ENCODE measurements at regions not wholly inside any gene's neighbourhood (a gene's known extent, or its start where the extent isn't known, plus 50 kb on each side); places are given as distances from the start of the nearest gene placed in this dataset.

DNA sequence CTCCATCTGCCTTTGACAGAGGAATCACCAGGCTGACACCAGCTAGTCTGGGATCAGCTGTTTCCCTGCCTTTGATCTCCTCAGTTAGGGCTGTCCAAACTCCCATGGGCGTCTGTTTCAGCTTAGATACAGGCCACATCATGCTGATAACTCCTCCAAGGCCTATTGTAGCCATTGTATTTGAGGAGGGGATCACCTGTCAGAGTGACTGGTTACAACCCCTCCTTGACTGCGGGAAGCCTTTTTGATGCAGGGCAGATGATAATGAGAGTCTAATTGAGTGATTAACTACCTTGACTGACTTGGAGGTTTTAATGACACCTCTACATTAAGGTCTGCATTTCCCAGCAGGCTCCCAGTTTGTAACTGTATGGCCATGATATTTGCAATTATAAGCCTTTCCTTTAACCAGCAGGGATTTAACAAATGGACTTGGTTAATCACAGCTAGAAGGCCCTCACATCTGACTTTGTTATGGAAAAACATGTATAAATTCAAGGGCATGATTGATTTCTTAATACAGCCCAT, 863.5 kb downstream of the KCNJ2 start:
- DNase-seq: no peak
- intact Hi-C loops (cut with DNase I): no loop called here

DNA sequence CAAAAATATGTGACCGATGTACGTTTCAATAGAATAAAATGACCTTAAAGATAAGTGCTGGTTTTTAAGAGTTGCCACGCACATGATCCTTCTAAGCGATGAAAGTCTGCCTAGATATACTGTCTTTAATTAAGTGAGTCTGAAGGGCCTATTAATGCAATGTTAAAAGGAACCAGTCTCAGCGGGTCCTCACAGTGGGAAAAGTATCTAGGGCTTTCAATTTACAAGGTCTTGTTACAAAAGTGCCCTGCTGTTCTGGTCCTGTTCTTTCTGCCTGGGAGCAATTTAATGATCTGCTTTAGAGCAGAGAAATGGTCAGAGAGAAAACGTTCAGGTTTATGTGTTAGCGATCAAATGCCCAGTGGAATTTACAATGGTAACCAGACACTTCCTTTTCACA, 864.0 kb downstream of the KCNJ2 start:
- no peak for DNase-seq
- intact Hi-C loops (cut with DNase I): no loop called here

- intact Hi-C loops (cut with DNase I): no loop called here
- no peak for DNase-seq
Measured at GRCh38 chr17:71035226-71035625, 865.9 kb downstream of the KCNJ2 start.

DNA sequence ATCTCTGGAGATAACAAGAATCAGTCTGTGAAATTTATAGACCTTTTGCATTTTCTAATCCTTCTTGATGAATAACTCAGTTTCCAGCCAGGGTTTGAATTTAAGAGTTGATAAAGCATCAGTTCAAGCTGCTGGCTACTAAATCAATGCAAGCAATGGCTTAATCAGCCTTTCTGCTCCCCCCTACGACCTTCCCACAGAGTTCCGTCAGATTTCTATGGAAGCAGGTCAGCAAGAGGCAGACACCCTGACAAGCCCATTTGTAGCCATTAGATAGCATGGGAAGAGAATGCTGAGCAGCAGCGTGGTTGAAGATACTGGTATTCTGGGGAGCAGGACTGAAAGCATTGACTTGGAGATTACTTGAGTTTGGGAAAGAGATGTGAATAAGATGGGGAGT, 868.1 kb downstream of the KCNJ2 start:
- intact Hi-C loops (cut with DNase I): no loop called here
- no peak for DNase-seq

DNA sequence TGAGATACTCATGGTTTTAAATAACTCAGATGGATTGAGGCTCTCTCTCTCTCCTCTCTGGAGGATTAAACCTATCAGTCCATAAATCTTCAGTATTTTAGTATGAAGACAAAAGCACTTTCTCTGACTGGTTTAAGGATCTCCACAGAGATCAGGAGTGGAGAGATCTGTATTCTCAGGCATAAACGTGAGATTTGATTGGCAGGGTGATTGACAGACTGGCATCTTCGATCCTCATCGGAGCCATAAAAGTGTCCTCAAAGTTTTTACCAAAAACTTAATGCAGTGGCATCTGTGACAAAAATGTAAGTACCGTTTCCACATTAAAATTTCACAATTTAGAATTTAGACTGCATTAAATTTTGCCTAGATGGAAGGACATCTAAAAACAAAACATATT, 870.1 kb downstream of the KCNJ2 start:
- DNase-seq: no peak
- intact Hi-C loops (cut with DNase I): no loop called here

GRCh38 chr17:71052971-71053370, 883.6 kb downstream of the KCNJ2 start:
- peak in 9 of 42 donors; percentile 2 to 38 (median 14) for DNase-seq
- intact Hi-C loops (cut with DNase I): no loop called here

DNA sequence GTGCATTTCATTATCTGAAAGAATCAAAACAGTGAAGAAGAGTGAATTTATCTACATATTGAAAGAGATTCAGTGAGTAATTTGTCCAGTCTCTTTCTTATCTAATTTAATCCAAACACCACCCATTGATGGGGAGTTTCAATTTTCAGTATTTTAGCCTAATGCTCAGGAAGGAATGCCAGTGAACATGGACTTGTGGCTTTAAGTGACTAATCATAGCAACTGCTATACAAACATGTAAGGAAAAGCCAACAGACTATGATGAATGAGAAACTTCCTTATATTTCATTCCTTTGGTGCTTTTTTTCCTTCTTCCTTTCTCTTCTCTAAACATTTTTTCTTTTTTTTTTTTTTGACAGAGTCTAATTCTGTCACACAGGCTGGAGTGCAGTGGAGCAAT, 885.8 kb downstream of the KCNJ2 start:
- intact Hi-C loops (cut with DNase I): no loop called here
- no peak for DNase-seq

DNA sequence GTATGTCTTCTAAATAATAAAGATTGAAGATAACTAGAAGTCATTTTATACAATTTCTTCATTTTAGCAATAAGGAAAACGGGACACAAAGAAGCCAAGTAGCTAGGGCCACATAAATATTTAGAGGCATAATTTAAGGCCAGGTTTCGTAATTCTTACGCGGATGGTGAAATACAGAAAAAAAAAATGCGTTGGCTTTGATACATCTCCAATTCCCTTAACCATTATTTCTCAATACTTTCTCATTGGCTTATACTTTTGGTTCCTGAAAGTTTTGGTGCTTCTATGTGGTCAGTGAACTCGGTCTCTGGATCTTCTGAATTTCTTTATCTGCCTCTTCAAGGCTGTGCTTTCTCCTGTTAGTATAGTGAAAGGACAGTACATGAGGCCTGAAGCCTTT, 888.1 kb downstream of the KCNJ2 start:
- intact Hi-C loops (cut with DNase I): no loop called here
- no peak for DNase-seq

GRCh38 chr17:71057938-71058337, 888.6 kb downstream of the KCNJ2 start:
- DNase-seq: no peak
- intact Hi-C loops (cut with DNase I): no loop called here

DNA sequence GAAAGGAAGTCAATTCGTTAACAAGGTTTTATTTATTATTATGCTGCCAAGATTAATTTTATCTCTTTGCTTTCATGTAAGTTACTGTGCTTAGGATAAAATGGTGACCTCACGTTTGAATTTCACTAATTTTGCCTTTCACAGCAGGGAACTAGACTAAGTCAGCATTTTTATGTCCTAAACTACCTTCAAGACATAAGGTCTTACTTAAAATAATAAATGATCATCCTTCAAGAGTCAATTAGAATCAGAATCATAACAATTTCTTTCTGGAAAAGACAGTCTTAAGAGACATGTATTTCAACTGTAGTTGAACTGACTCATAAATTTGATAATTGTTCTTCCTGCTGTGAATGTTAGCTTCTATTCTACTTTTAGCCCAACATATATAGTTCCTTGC, 893.8 kb downstream of the KCNJ2 start:
- intact Hi-C loops (cut with DNase I): no loop called here
- DNase-seq: no peak

GRCh38 chr17:71063559-71063958, 894.2 kb downstream of the KCNJ2 start:
- intact Hi-C loops (cut with DNase I): no loop called here
- no peak for DNase-seq

DNA sequence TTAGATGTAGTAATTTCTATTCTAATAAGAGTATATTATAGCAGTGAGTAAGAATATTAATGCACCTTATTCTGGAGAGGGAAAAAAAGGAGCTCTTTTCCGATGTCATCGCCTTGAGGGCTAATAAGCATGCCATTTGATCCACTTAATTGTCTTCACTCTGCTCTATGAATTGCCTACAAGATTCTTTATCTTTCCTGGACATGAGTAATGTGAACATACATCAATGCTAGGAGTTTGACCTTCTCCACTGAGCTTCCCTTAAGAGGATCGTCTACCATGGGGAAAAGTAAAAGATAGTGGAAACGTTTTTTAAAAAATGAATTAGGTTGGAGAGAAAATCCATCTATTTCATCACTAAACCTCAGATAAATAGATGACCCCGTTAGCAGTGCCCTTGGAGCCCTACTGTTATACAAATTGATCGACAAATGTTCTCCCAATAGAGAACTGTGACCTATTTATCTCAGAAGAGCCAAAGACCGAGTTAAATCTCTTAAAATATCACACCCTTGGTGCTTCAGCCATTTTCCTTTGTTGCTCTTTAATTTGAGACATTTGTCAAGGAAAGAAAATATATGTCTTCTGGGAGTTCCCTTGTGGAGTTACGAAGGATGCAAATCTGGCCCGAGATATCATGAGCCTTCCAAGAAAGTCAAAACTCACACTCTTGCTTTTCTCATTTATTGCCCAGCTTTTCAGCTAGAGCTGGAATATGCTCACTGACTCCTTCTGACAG, 898.5 kb downstream of the KCNJ2 start:
- DNase-seq: no peak
- intact Hi-C loops (cut with DNase I): no loop called here

GRCh38 chr17:71068408-71068750, 899.0 kb downstream of the KCNJ2 start:
- DNase-seq: no peak
- intact Hi-C loops (cut with DNase I): no loop called here

- intact Hi-C loops (cut with DNase I): no loop called here
- DNase-seq: no peak
Measured at GRCh38 chr17:71071041-71071440, 901.7 kb downstream of the KCNJ2 start.

DNA sequence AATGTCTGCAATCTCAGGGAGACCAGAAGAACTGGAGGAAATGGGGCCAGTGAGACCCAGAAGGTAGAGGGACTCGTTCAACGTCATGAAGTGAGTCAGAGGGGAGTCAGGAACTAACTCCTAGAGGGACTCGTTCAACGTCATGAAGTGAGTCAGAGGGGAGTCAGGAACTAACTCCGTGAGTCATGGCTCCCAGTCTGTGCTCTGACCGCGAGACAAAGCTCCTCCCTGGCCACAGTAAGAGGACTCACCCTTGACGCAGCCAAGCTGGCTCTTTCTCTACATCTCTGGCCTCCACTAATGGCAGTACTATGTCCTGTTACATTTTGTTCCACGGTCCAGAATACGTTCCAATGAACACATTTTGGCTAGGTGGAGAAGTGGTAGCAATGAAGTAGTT, 902.5 kb downstream of the KCNJ2 start:
- DNase-seq: no peak
- intact Hi-C loops (cut with DNase I): no loop called here

GRCh38 chr17:71080937-71081336, 911.6 kb downstream of the KCNJ2 start:
- intact Hi-C loops (cut with DNase I): no loop called here
- DNase-seq: no peak

GRCh38 chr17:71081666-71082065, 912.3 kb downstream of the KCNJ2 start:
- DNase-seq: no peak
- intact Hi-C loops (cut with DNase I): no loop called here

DNA sequence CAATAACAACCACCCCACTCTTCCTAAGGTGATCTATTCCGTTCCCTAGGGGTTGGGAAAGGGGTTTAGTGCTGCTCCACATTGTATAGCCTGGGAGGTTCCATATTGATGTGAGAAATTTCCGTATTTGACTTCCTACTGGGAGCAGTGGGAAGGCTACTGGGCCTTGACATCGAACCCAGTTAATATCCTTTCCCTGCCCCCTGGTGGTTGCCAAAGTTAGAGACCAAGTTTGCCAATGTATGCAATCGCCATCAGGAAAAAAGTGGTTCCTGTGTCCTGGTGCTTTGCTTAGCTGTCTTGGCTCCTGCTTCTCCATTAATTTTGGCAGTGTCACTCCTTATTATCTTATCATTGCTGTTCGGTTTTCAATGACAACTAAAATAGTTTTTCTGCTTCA, 914.9 kb downstream of the KCNJ2 start:
- intact Hi-C loops (cut with DNase I): no loop called here
- DNase-seq: peak in 21 of 42 donors; percentile 5 to 65 (median 29)

GRCh38 chr17:71084838-71085237, 915.5 kb downstream of the KCNJ2 start:
- no peak for DNase-seq
- intact Hi-C loops (cut with DNase I): no loop called here

GRCh38 chr17:71085238-71086033, 916.1 kb downstream of the KCNJ2 start:
- DNase-seq: peak in 18 of 42 donors; percentile 3 to 51 (median 18)
- intact Hi-C loops (cut with DNase I): no loop called here

DNA sequence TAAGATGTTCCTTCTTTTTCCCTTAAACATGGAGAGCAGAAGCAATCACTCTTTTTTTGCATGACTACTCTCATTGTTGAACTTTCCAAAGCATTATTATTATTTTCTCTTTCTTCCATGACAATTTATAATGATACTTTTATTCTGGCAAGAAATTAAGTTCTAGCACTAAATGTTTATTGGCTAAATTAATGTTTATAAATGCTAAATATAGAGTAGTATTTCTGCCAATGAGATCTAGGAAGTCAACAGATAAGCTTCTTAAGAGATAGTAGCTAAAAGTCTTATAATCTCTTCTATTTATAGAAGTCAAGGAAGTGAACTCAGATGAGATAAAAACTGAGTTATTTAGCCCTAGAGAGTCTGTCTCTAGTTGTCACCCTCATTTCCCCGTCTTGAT, 920.1 kb downstream of the KCNJ2 start:
- intact Hi-C loops (cut with DNase I): no loop called here
- no peak for DNase-seq
